ENCODE measurements at regions not wholly inside any gene's neighbourhood (a gene's known extent, or its start where the extent isn't known, plus 50 kb on each side); places are given as distances from the start of the nearest gene placed in this dataset.

- H3K4me3 ChIP-seq (ENCODE audit: low read depth, low read length): no peak overlapping the region
- no peak for TF ChIP-seq CTCF (IDR thresholded peaks at IDR 0.05; ENCODE audit: insufficient read depth, low read depth, low read length, missing control alignments)
- DNase-seq (ENCODE audit: low read depth): no peak
These were observed 313.0 kb upstream of the MYT1L start for GRCh38 chr2:2644040-2644439.

DNA sequence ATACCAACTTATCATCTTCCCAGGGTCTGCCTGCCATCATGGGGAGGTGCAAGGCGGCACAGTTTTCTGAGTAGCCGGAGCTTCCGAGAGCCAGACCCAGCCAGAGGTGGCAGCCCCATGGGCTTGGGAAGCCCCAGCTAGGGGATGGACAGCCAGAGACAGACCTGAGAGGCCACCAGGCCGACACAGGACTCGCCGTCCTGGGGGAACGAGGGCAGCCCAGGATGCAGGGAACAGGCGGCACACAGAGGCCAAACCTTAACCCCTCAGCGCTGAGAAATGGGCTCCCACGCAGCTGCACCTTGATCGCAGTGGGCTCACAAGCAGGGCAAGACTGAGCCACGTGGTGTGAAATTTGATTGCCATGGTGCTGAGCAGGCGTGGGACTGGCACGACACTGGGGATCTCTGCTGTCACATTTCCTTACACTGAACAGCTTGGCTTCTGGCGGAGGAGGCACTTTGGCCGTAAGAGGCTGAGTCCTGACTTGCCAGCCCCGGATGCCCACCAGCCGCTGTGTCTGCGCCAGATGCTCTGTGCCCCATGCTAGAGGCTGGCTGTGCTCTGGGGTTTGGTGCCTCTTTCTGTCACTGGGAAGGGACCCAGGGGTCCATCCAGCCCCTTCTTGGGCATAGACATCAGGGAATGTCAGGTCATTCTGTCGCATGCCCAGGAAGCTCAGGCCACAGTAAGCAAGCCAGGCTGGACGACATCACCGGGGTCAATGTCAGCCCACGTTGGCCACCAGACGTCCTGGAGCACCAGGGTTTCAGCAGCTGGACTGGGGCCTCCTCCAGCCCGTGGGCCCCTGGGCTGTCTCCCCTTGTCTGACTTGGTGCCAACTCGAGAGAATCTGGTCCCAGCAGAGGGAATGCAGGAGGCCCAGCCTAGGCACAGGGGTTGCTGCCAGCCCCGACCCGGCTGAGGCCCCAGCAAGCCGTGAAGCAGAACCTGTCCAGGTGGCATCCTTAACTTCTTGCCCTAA is 312.1 kb upstream of the MYT1L start:
- TF ChIP-seq CTCF (IDR thresholded peaks at IDR 0.05; ENCODE audit: insufficient read depth, low read depth, low read length, missing control alignments): no peak
- no peak overlapping the region for H3K4me3 ChIP-seq (ENCODE audit: low read depth, low read length)

DNA sequence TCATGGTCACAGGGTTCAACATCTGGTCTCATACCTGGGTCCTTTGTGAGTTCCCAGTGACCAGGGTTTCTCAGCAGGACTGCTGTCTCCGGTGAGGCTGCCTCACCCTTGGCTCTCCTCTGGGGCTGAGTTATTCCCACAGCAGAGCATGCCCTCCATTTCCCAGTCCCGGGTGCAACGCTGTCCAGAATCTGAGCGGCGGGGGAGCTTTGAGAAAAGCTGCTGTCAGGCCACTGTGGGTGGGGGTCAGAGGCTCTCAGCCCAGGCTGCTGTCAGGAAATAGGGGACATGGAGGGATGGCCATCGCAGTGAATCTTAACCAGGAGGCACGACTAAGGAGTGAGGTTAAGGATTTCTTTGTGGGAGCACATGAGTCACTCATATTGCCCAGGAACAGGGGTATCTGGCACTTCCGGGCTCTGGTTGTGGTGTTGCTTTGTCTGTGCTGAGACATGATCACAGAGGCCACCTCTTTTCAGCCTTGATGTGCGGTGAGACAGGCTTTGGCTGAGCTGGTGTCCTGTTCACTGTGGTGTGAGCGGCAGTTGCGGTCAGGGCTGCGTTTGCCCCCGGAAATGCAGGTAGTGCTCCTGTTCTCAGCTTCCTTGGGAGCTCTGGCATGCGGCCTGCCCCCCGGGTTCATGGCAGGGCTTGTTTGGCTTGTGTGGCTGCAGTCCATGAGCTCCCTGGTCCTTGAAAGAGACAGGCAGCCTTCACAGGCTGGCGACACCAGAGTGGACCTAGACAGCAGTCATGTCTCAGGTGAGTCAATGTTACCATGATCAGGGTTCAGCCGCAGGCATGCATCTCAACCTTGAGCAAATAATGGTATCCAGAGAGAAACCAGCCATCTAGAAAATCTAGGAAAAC is 310.7 kb upstream of the MYT1L start:
- H3K4me3 ChIP-seq (ENCODE audit: low read depth, low read length): no peak overlapping the region
- DNase-seq (ENCODE audit: low read depth): no peak
- TF ChIP-seq CTCF (IDR thresholded peaks at IDR 0.05; ENCODE audit: insufficient read depth, low read depth, low read length, missing control alignments): no peak

More for the DNA sequence above, 312.1 kb upstream of the MYT1L start:
- DNase-seq (ENCODE audit: low read depth): no peak

GRCh38 chr2:2640818-2641217 is 309.7 kb upstream of the MYT1L start:
- DNase-seq (ENCODE audit: low read depth): no peak
- TF ChIP-seq CTCF (IDR thresholded peaks at IDR 0.05; ENCODE audit: insufficient read depth, low read depth, low read length, missing control alignments): no peak
- no peak overlapping the region for H3K4me3 ChIP-seq (ENCODE audit: low read depth, low read length)

DNA sequence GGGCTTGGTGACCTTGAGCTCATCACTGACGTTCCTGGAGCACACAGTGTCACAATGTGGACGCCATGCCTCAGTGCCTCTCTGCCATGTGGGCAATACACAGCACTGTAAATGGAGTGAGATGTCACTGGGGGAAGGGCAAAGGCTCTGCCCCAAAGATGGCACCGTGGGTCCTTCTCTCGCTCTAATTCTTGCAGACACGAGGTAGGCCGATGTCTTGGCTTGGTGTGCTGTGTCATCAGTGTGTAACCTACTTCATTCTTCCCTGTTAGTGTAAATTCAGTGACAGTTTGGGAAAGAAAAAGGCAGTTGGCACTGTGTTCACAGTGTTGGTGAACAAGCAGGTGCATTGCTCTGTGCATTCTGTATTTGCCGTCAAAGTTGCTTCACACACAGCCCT is 309.3 kb upstream of the MYT1L start:
- no peak overlapping the region for H3K4me3 ChIP-seq (ENCODE audit: low read depth, low read length)
- no peak for TF ChIP-seq CTCF (IDR thresholded peaks at IDR 0.05; ENCODE audit: insufficient read depth, low read depth, low read length, missing control alignments)
- no peak for DNase-seq (ENCODE audit: low read depth)

GRCh38 chr2:2639251-2640139 is 308.4 kb upstream of the MYT1L start:
- DNase-seq (ENCODE audit: low read depth): no peak
- H3K4me3 ChIP-seq (ENCODE audit: low read depth, low read length): no peak overlapping the region
- TF ChIP-seq CTCF (IDR thresholded peaks at IDR 0.05; ENCODE audit: insufficient read depth, low read depth, low read length, missing control alignments): no peak
